ENCODE measurements at regions not wholly inside any gene's neighbourhood (a gene's known extent, or its start where the extent isn't known, plus 50 kb on each side); places are given as distances from the start of the nearest gene placed in this dataset.
"Not testable (repeated sequence)": the region's sequence is repeated elsewhere in the genome, so short reads cannot be mapped to it uniquely, and the experiment has no call there.

GRCh38 chr19:28689464-28689863 lies 523.5 kb downstream of the UQCRFS1 start:
- not testable (repeated sequence) for DNase-seq

- DNase-seq, result peak in 1 of 58 donors; percentile 30
These were observed 525.7 kb downstream of the UQCRFS1 start for GRCh38 chr19:28687296-28687695.

- no peak for DNase-seq
These were observed 526.2 kb downstream of the UQCRFS1 start for GRCh38 chr19:28686756-28687155.

- no peak for DNase-seq
These were observed 527.1 kb downstream of the UQCRFS1 start for GRCh38 chr19:28685802-28686201.

GRCh38 chr19:28685077-28685476 lies 527.9 kb downstream of the UQCRFS1 start:
- not testable (repeated sequence) for DNase-seq

GRCh38 chr19:28680111-28680510 lies 532.8 kb downstream of the UQCRFS1 start:
- DNase-seq, result no peak

- no peak for DNase-seq
These were observed 542.1 kb downstream of the UQCRFS1 start for GRCh38 chr19:28670836-28671235.

- no peak for DNase-seq
These were observed 543.1 kb downstream of the UQCRFS1 start for GRCh38 chr19:28669804-28670203.

- DNase-seq, result no peak
These were observed 545.5 kb downstream of the UQCRFS1 start for GRCh38 chr19:28667348-28667977.

- no peak for DNase-seq
These were observed 547.2 kb downstream of the UQCRFS1 start for GRCh38 chr19:28665748-28666147.

- no peak for DNase-seq
These were observed 556.3 kb downstream of the UQCRFS1 start for GRCh38 chr19:28656644-28657043.

- no peak for DNase-seq
These were observed 557.9 kb downstream of the UQCRFS1 start for GRCh38 chr19:28655054-28655453.

GRCh38 chr19:28652765-28653164 lies 560.2 kb downstream of the UQCRFS1 start:
- peak in 1 of 58 donors; percentile 23 for DNase-seq

- no peak for DNase-seq
These were observed 566.3 kb downstream of the UQCRFS1 start for GRCh38 chr19:28646629-28647028.

GRCh38 chr19:28644169-28644775 lies 568.7 kb downstream of the UQCRFS1 start:
- no peak for DNase-seq

GRCh38 chr19:28642787-28643683 lies 569.9 kb downstream of the UQCRFS1 start:
- DNase-seq, result peak in 1 of 58 donors; percentile 24

- no peak for DNase-seq
These were observed 571.6 kb downstream of the UQCRFS1 start for GRCh38 chr19:28641395-28641794.

- DNase-seq, result no peak
These were observed 572.4 kb downstream of the UQCRFS1 start for GRCh38 chr19:28640506-28640905.

GRCh38 chr19:28638445-28638844 lies 574.5 kb downstream of the UQCRFS1 start:
- DNase-seq, result no peak

- no peak for DNase-seq
These were observed 576.2 kb downstream of the UQCRFS1 start for GRCh38 chr19:28636706-28637105.

- DNase-seq, result peak in 1 of 58 donors; percentile 23
These were observed 576.8 kb downstream of the UQCRFS1 start for GRCh38 chr19:28636016-28636629.

GRCh38 chr19:28634837-28635236 lies 578.1 kb downstream of the UQCRFS1 start:
- no peak for DNase-seq

All from anterior cingulate cortex (tissue), 58 donors.